Hematopoietic multipotent progenitor cell (in vitro differentiated cells): ENCODE measurements at regions not wholly inside any gene's neighbourhood (a gene's known extent, or its start where the extent isn't known, plus 50 kb on each side); places are given as distances from the start of the nearest gene placed in this dataset.
A peak's percentile ranks its signal among the peaks of the same experiment; 100 is the strongest.
"Not testable (repeated sequence)": the region's sequence is repeated elsewhere in the genome, so short reads cannot be mapped to it uniquely, and the experiment has no call there.

ENCODE experiments used
- DNase-seq, 3 donors: peaks; one replicate each; pipeline ENCODE4 v3.0.0-alpha.2; 2011 to 2015; ENCODE audit warnings: low read depth in 2 of 3, low spot score in 2 of 3

DNA sequence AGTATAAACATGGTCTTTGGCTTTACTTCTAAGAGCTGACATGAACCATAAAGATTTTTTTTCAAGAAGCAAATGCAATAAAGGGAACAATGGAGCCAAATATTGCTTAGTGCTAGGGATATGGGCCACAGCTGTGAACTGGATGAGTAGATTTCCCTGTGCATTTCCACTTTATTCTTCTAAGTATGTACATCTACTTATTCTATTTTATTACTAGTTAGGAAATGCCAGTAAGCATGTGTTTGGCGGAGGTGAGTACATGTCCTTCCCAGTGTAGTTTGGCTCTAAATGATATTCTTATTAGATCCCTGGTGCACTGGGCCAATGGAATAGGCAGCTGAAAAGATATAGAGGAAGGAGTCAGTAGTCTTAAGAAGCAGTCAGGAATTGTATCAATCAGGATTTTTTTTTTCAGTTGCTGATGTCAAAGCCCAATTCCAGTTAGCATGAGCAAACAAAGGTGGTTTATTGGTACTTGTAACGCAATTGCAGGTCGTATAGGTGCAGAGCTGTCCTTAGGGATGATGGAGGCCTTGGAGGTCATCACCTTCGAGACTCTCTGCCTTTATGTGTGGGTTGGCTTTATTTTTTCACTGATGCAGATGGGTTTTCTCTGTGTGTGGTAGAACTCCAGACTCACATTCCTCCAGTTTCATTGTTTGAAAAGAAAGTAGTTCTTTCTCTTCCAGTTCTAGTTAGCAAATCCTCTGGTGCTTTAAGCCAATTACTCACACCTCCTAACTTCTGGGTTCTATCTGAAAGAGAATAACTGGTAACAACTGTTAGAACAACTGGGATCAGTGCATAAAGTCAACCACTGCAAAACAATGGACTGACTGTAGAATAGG lies 139.0 kb upstream of the LRIG3 start:
- DNase-seq: no peak

DNA sequence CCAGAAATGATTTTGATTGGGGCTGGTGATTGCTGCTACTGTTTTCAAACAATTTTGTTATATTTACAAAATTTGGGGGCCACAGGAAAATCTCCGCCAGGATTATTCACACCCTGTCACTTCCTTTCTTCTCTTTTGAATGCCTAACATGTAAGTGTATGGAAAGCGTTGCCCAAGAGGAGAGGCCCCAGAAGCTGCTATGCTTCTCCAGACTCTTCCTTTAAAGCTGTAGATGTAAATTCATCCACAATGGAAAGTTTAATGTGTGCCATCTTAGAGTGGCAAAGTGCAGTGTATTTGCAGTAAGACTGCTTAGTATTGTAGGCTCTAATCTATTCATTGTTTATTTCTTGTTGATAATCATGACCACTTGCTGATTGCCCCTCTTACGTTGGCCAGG lies 136.7 kb upstream of the LRIG3 start:
- no peak for DNase-seq

DNA sequence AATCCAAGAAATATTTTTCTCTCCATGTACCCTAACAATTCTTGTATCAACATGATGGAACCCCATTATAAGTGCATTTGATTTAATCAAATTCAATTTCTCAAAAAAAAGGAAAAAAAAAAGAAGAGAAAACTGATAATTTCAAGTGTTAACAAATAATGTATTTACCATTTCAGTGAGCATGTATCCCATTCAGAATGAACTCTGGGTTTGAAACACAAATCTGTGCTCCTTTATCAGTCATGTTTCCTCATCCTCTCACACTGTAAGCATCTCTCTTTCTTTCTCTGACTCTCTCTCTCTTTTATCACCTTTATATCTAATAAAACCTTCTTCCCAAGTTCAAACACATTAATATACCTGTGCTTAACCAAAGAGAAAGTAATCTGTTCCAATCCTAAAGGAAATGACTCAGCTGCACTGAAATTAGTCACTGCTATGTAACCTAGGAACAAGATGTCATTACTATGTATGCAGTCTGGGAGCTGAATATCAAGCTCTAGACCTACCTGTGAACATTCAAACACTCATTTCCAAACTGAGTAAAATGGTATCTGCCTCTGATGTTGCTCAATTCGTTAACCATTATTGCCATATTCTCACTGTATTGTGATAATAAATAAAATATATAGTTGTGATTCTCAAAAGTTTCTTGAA lies 135.0 kb upstream of the LRIG3 start:
- peak in 2 of 3 donors; percentile 2 to 4 for DNase-seq

DNA sequence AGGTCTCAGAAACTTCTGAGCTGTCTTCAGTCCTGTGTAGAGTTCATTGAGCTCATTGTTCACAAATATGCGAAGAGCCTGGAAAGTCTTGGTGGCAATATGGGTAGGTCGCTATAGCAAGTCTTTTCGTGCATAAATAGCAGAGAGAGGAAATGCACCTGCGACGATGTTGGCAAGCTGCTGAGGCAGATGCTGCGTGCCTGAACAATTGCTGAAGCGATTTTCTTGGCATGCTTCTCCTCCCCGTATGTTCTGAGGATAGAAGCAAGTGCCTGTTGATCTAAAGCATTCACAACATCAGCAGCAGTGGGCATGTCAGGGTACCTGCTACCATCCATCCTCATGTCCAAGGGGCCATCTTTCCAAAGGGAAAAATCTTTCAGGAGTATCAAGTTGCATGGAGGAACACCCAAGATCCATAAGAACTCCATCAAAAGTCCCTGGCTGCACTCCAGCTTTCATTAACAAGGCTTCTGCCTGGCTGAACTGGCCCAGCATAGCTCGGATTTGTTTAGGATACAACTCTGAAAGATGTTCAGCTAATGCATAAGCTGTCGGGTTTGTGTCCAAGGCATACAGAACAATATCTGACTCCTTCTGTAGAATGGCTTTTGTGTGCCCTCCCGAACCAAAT lies 133.1 kb upstream of the LRIG3 start:
- not testable (repeated sequence) for DNase-seq

DNA sequence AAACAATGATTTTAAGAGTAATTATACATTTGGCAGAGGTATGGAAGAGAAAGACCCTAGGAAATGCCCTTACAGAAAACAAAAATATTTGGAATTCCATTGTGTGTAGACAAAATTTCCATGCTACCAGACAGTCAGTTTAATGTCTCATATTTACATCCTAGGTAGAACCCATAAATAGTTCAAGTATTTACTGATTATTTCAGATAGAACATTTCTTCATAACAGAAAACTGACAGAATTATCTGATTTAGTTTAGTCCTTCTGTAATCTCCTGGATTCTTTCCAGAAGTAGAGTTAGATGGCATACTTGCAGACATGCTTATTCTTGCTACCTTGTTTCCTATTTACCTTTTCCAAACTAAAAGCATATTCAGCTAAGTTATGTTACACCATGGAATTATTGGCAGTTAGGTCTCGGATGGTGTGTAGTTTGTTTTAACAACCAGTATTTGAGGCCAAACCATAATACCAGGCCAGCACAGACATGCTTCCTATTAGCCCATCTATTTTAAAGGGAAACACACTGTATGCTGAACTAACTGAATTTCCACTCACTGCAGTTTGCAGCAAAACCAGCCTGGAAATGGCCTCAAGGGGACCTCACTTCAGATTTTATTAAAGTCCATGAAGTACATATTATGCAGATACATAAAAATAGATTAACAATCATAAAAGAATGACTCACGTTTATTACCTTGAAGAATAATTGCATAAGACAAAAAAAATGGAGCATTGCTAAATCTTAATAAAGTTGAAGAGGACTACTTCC lies 126.6 kb upstream of the LRIG3 start:
- DNase-seq: no peak

DNA sequence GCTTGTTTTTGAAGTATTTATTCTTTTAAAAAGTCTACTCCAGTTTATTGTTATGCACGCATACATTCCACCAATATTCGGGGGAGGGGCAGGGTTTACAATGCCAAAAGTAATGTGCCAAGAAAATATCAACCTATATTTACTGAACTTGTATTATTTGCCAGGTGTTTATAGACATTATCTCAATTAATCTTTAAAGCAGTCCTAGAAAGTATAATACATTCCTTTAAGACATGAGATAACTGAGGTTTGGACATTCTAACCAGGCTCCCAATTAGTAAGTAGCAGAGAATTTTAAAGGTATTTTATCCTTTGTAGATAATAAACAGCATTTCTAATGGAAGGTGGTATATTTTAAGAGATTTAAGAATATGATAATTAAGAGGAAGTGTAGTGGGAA lies 124.5 kb upstream of the LRIG3 start:
- DNase-seq: no peak

DNA sequence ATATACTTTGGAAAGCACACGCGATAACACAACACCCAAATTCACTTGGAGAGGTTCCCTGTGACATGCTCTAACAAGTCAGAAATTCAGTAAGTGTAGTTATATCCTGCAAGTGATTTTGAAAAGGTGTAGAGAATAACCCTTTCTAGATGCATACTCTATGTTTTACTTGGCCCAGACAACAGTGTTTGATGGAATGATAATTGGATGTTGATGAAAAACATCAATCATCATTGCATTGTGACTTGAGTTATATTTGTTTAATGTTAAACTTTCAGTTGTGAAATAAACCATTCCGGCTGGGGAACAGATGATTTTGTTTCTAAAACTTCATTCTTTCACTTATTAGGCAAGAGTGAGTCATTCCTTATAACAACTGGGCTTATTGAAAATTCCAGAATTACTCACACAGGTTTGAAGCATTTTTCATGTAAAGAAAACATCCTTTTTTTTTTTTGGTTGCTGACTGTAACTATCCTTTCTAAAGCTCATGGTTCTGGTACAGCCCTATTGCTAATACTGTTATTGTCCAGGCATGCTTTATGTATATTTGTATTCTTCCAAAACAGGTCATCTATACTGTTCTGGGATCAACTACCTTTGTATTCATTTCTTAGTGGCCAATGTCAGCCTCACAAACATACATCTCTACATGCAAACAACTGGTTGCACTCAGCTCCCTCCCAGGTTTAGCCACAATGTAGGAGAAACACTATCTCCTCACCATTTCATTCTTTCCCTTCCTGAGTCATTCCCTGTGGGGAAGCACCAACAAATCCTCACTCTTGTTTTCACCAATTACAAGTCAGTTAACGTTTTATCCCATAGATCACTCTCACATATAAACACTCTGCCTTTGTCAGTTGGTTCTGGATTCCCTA lies 121.2 kb upstream of the LRIG3 start:
- DNase-seq: no peak

DNA sequence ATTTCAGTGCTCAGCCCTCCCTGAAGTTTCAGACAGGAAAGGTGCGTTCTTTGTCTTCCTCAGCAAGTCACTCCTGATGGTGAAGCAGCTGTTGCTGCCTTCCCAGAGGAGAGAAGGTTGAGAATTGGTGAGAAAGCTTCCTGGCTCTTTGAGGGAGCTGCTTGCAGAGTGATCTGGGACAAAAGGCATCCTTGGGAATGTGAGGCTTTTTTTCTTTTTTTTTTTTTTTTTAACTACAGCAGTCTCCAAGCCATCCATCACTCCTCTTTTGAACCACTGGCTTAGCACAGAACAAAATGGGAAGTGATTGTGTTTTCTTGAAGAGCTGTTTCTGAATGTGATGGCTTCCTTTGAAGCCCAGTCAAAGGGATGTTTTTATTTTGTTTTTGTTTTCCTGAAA lies 120.4 kb upstream of the LRIG3 start:
- DNase-seq: no peak

DNA sequence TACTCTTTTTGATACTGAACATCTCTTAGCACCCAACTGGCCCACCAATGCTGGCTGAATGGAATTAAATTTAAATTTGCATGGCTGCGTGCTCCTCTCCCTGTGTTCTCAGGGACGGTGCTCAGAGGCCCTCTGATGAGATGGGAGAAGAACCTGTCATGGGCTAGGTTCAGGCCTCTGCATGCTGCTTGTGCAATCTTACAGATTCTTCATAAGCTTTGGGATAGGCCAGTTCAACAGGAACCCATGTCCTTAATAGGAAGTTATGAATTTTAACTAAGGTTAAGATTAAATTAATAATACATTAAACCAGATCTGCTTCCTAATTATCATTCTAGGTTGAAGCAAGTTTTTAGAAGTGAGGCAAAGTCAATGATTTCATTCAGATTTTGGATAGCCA lies 119.7 kb upstream of the LRIG3 start:
- DNase-seq: no peak

DNA sequence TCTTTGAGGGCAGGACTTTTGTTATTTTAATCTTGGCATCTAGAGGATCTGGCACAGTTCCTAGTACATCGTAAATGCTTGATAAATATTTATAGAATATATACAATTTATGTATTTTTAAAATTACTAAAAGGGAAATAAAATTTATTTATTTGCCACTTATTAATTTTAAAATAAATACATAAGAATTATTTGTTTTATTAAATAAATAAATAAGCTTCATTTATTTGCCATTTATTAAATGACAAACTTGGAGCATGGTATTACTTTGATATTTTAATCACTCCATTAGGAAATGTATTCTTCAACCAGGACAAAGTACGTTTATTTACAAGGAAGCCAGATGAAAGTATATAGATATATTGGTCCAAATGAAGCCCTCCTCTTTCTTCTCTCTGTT lies 118.7 kb upstream of the LRIG3 start:
- DNase-seq: peak in 1 of 3 donors; percentile 1

DNA sequence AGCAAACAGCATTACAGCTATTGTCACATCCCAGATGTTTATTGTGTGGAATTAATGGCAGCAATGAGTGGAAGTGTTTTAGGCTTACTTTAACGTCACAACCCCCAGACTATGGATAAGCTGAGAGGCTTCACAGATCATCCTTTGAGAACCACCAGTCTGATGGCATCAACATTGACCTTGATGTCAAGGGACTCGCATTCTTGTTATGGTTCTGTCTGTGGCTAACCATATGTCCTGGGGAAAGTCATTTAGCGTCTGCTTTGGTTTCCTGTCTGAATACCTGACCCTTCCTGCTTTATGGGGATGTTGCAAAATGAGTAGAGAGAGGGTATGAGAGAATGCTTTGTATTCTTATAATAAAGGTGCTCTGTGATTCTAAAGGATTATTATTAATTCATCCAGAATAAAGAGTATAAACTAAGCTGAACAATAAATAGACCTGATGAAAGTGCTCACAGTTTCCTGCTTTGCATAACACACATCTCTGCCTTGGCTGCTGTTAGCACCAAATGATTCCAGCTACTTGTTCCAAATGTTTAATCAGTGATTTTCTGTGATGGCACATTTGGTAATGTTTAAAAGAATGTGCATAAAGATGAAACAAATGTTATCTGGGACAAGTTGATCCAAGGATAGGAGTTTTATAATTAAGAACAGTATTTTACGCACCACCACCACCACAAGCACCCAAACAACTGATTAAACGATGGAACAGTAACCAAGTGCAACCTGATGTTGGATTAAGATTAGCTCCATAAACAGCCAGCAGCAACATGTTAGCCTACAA lies 116.9 kb upstream of the LRIG3 start:
- DNase-seq: no peak

DNA sequence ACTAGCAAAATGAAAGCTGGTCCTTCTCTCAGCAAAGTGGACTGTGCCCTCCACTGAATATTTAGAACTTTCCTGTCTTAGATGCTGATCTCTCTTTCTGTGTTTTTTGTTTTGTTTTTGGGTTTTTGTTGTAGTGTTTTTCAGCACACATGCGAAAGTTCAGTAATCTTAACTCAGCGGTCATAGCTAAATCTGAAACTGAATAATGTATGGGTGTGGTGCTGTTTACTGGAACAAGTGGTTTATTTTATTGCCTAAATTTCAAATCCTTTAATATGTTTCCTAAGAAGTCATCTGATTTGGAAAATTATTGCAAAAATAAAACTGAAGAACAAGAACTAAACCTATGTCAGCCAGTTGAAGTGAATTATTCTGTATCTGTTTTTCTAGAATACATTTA lies 116.0 kb upstream of the LRIG3 start:
- DNase-seq: no peak

DNA sequence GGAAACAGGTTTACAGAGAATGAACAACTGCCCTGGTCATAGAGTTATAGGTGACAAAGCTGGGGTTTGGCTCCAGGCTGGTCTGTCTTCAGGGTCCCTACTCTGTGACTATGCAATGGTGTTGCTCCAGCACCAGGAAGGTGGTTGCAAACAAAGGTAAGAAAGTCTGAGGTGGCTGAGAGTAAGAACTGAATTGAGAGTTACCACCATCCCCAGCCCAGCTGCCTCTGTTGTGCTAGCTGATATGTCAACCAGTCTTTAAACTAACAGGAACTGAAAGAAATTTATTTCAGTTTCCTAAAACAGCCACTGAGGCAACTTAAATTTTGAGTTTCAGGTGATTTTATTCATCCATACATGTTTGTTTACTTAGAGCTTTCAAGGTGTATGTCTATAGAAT lies 111.0 kb upstream of the LRIG3 start:
- DNase-seq: no peak

DNA sequence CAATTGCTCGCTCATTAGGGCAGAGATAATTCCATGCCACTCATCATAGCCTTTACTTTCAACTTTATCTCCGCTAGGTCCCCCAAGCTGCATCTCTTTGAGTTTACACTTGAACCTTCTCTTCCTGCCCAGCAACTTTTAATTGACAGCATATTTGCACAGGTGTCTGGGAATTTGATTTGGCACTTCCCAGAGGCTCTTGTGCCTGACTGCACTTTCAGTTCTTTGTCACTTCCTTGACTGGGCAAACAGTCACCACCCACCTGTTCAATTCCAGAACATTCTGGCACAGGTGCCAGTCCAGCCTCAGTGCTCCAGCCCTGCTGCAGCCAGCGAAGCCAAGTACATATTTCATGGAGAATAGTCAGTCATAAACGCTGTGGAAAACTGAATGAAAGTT lies 110.1 kb upstream of the LRIG3 start:
- no peak for DNase-seq

DNA sequence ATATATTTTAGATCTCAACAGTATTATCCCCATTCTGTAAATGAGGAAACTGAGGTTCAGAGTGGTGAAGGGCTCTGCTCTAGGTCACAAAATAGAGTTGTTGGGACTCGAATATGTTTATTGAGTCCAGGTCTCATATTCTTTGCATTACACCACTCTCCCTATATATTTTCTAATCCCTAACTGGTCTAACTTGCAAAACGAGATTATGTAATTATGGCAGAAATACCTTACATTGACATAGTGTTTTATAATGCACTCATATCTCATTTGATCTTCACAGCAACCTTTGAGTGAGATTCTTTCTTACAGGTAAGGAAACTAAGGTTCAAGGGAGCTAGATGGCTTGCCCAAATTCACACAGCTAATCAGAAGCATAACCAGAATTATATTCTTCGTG lies 106.9 kb upstream of the LRIG3 start:
- DNase-seq: no peak

DNA sequence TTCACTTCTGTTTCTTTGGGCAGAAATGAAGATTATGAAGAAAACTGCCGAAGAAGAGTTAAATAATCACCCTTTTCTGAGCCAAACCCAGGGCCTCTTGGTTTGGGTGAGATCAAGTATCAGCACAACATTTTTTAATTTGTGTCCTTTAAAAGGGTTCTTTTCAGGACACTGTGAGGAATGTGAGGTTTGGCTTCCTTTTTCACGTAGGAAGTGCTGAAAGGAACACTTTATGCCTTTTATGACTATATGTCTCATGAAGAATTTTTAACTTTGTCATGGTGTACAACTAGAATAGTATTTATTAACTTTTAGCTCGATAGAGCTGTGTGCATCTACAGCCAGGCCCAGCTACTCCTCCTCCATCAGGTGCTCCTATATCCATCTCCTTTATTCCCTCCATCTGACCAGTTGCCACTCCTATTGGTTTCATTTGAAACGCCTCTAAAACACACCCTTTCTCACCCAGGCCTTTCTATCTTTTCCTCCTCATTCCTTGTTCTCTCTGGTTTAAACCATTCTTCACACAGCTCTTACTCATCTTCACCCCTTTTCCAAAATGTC lies 103.6 kb upstream of the LRIG3 start:
- DNase-seq: no peak

DNA sequence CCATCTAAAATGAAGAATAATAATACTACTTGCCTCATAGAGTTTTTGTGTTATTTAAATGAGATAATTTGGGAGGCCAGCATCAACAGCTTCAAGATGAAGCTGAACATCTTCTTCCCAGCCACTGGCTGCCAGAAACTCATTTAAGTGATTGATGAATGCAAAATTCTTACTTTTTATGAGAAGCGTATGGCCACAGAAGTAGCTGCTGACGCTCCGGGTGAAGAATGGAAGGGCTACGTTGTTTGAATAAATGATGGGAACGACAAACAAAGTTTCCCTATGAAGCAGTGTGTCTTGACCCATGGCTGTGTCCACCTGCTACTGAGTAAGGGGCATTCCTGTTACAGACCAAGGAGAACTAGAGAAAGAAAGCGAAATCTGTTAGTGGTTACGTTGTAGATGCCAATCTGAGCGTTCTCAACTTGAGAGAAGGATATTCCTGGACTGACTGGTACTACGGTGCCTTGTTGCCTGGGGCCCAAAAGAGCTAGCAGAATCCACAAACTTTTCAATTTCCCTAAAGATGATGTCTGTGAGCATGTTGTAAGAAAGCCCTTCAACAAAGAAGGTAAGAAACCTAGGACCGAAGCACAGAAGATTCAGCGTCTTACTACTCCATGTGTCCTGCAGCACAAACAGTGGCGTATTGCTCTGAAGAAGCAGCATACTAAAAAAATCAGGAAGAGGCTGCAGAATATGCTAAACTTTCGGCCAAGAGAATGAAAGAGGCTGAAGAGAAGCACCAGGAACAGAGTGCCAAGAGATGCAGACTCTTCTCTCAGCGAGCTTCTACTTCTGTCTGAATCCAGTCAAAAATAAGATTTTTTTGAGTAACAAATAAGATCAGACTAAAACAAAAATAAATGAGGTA lies 100.0 kb upstream of the LRIG3 start:
- DNase-seq: no peak

DNA sequence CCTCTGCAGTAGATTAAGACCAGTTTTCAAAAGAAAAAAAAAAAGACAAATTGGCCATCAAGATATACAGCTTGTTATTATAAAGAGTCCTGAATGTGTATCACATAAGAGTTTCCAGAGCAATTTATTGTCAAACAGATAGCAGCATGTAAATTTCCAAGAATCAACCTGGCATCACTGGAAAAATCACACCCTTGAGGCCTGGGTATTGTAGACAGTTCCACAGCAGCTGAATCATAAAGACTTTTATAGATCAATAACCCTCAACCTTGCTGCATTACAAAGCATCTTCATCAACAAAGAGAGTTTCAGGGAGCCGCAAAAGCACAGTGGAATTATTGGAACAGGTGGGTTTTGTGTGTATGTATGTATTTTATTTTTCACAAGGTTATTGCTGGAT lies 94.6 kb upstream of the LRIG3 start:
- no peak for DNase-seq
